GM21360 (cell line): ENCODE measurements at regions not wholly inside any gene's neighbourhood (a gene's known extent, or its start where the extent isn't known, plus 50 kb on each side); places are given as distances from the start of the nearest gene placed in this dataset.

Experiments used
- ATAC-seq: cut with Tn5 transposase; IDR thresholded peaks from one replicate; pipeline ENCODE4 v1.9.1; 2021; ENCODE audit warnings: mild to moderate bottlenecking, moderate library complexity; ENCODE audit not compliant: unreplicated experiment

DNA sequence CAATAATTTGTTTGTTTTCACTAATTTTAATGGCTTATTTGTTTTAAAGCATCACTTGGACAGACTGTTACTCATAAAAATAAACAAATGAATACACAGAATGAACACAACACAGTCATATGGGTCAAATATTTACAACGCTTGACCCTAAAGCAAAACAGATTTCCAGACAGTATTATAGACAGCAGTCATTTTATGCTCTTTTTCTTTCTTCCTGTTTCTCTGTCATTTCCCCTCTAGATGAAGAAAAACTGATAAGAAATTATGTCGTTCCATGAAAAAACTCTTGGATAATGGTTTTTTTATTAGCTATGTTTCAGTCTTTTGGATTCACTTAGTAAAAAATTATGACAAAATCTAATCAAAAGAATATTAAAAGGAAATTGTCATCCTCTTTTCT, 297.3 kb upstream of the NEGR1 start:
- ATAC-seq, result no peak

DNA sequence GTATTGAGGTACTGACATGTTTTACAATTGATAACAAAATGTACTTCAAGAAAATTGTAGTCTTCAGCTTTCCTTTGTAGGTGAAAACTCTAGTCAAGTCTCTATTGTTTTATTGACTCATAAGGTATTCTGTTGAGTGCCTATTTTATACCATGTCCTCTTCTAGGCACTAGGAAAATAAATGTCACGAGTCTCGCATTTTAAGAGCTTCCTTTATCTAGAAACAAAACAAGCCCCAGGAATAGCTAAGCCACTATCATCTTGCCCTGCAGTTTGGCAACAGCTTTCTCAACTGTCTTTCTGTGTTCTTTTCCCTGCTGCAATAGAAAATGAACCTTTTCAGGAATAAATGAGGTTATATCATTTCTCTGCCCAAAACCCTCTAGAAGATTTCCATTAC, 288.5 kb upstream of the NEGR1 start:
- no peak for ATAC-seq

- ATAC-seq, result no peak
These were observed 285.8 kb upstream of the NEGR1 start for GRCh38 chr1:72568113-72568512.

GRCh38 chr1:72567521-72567920, 285.2 kb upstream of the NEGR1 start:
- no peak for ATAC-seq

GRCh38 chr1:72564749-72565148, 282.4 kb upstream of the NEGR1 start:
- ATAC-seq, result no peak

DNA sequence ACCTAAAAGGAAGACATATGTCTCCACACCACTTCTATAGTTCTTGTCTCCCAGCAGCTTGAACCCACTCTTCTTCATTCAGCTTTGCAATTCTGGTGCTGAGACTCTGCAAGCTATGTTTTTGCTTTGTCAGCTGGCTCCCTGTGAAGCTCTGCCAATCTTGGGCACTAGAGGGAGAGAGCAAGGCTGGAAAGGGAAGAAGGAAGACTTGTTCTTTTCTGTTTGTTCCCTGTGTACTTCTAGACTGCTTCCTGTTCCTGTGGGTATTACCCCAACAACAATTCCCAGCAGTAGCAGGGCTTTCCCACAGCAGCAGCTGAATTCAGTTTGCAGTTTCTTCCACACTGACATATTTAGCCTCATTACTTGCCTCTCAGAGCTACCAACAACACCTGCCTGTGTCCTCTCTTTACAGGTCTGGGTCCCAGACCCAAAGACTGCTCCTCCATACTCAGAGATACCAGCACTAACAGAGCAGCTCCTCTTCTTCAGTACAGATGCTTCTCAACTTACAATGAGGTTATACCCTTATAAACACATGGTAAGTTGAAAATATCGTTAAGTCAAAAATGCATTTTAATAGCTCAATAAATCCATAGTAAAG, 275.2 kb upstream of the NEGR1 start:
- no peak for ATAC-seq

DNA sequence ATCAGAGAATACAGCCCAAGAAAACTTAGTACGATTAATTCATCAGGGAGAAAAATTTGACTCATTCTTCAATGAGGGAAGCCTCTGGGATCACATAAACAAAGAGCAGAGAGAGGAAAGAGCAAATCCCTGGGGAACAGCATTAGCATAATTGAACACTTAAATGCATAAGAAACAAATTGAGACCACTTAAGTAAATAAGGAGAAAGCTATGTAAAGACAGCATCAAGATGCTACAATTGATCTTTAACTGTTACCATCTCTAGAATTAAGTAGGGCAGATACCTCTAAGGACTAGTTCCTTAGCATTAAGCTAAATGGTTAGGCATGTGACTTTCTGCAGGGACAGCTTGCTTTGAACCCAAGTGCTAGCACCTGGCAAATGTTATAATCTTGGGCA, 265.1 kb upstream of the NEGR1 start:
- ATAC-seq, result no peak

GRCh38 chr1:72540674-72541073, 258.3 kb upstream of the NEGR1 start:
- ATAC-seq, result no peak

DNA sequence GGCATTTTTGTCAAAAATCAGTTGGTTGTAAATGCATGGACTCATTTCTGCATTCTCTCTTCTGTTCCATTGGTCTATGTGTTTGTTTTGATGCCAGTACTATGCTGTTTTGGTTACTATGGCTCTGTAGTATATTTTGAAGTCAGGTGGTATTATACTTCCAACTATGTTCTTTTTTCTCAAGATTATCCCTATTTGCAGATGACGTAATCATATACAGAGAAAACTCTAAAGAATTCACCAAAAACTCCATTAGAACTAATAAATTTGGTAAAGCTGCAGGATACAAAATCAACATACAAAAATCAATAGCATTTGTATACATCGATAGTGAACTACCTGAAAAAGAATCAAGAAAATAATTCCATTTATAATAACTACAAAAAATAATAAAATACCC, 253.1 kb upstream of the NEGR1 start:
- ATAC-seq, result no peak

- ATAC-seq, result no peak
These were observed 248.3 kb upstream of the NEGR1 start for GRCh38 chr1:72530646-72531045.

DNA sequence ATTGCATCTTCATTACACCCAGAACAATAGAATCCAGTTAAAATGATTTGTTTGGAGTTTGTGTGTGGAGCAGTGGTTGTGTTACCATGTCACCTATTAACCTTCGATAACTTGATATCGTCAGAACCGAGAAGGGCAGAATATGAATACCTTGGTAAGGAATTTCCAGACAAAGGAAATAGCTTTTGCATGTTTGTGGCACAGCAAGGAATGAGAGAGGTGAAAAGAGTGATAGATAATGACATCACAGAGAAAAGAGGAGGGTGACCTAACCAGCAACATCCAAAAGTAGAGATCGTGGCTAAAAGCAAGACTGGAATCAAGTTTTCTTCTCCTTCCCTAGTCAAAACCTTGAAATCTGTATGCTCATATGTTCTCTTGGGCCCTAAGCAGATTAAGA, 244.6 kb upstream of the NEGR1 start:
- ATAC-seq, result no peak

GRCh38 chr1:72524021-72524420, 241.7 kb upstream of the NEGR1 start:
- no peak for ATAC-seq

DNA sequence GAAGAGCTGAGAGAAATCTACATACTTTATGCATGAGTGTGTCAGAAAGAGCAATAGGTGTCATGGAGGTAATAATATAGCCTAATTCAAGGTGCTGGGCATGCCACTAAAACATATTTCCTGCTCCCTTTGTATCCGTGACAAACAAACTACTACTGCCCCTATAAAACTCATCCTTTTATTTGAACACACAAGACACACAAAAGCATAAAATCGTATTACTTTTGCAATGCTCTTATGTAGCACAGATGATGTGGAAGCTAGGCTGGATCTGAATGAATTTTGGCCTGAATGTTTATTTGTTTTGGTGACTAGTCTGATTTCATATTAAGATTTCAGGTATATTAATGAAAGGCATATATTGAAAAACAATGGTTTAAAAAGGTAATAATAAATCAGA, 239.3 kb upstream of the NEGR1 start:
- no peak for ATAC-seq

GRCh38 chr1:72516826-72517225, 234.5 kb upstream of the NEGR1 start:
- no peak for ATAC-seq

- ATAC-seq, result no peak
These were observed 233.9 kb upstream of the NEGR1 start for GRCh38 chr1:72516264-72516663.

DNA sequence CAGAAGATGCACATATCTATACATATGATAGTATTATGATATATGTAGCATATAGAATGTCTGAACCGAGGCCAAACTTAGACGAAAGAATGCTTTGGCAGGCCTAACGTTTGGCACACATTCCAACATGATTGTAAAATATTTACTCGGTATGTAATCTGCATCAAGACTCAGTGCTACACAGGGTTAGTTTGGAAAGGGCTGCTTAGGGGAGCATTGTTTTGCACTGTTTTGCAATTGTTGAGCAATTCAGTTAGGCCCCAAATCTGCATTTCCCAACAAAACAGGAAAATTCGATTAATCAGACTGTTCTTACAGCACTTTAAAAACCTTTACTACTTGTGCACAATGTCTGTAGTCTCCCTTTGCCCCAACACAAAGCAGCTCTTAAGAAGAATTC, 216.0 kb upstream of the NEGR1 start:
- no peak for ATAC-seq

DNA sequence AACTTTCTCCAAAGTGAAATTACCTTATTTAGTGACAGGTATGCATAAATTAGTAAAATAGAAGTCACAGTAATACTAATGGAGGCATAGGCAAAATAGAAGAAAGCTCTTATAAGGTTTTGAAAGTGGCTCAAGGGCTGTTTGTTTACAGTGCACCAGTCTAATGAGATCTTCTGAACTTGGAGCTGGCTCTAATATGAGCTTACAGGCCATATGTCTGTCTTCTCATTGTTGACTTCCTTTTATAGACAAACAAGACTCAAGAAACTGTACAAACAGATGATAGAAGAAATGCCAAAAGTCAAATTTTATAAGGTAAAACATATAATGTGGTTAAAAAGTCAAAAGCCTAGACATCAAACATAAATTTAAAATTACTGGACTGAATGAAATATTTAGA, 207.5 kb upstream of the NEGR1 start:
- ATAC-seq, result no peak

DNA sequence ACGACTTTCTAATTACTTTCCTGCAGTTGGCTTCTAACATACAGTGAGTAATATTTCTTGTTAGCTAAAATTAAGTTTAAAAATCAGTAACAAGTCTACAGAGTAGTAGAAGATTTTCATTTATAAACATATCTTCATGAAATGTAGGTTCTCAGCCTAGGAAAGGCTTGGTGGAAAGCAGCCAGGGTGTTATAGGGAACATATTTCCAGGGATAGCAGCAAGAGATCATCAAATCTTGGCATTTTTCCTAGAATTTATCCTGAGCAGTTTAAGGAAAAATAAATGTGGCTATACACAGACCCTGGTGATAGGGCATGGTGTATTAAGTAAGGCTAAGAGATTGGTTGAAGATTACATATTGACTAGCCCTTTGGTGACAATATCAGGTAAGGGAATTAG, 203.5 kb upstream of the NEGR1 start:
- ATAC-seq, result no peak

- no peak for ATAC-seq
These were observed 201.6 kb upstream of the NEGR1 start for GRCh38 chr1:72483846-72484357.

DNA sequence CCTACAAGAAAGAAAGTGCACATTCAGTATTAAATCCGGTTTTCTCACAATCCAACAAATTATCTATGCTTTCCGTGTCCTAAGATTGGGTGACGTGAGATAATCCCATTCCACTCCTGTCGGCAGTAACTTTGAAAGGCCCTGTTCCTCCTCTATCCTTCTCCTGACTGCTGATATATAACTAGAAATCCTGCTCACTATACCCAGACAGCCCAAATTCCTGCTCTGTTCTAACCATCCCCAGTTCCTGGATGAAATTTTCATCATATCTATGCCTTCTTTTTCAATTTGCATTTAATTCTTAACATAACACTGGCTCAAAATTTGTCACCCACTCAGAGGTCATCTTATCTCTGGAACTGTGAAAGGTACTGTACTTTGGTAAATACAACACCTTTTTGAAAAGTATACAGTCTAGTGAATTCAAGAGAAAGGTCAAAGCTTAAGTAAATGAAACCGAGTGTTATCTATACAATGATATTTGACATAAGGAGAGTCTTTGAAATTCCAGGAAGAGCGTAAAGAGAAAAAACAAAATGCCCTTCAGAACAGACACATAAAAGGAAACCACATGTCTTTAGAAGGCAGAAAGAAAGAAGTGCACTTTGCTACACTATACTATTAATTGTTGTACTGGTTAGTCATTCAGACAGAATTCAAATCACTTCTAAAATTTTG, 200.5 kb upstream of the NEGR1 start:
- ATAC-seq, result no peak

GRCh38 chr1:72481420-72481970, 199.2 kb upstream of the NEGR1 start:
- no peak for ATAC-seq

- no peak for ATAC-seq
These were observed 184.0 kb upstream of the NEGR1 start for GRCh38 chr1:72466376-72466775.
